Endothelial cell of umbilical vein (primary cell): ENCODE measurements at regions not wholly inside any gene's neighbourhood (a gene's known extent, or its start where the extent isn't known, plus 50 kb on each side); places are given as distances from the start of the nearest gene placed in this dataset.

Experiments used
- BruUV-seq: library from RNA; stranded (reverse); fragments of 400-500 nt; replicated peaks from 2 replicates; lab custom pipeline; 2021; lab: Mats Ljungman, UMichigan
- CTCF ChIA-PET: fragments of 300-600, 350-600 bp; sonication (Branson Sonifier 250); formaldehyde crosslinking; loops from one replicate; lab custom pipeline; 2021; ENCODE audit warnings: antibody characterized with exemption, inconsistent platforms; lab: Charles Lee
- POLR2A ChIA-PET: fragments of 300-600, 350-600 bp; sonication (Branson Sonifier 250); formaldehyde crosslinking; loops from one replicate; lab custom pipeline; 2021; ENCODE audit warnings: antibody characterized with exemption, inconsistent platforms; lab: Charles Lee
- DNase-seq: peaks from one replicate; pipeline ENCODE4 v3.0.0-alpha.2; 2011; ENCODE audit warnings: low read depth, low spot score
- FAIRE-seq: peaks from 2 replicates; lab custom pipeline; 2011; peaks lifted over from hg19 to GRCh38; lab: Jason Lieb, UNC
- H2AFZ ChIP-seq: 2 replicates; pipeline ENCODE4 v1.6.0; 2012; ENCODE audit warnings: low read depth, low read length, control low read depth, inconsistent platforms
- H3K27ac ChIP-seq: 2 replicates; pipeline ENCODE4 v1.5.1; 2011; ENCODE audit warnings: low read depth, mild to moderate bottlenecking, control low read depth, low read length, moderate library complexity; ENCODE audit not compliant: insufficient read depth
- H3K27me3 ChIP-seq, 2 experiments: 2 replicates each; pipeline versions ENCODE4 v1.6.0 to v1.6.1; 2011; ENCODE audit warnings: low read length in 2 of 2, mixed read lengths in 1 of 2; ENCODE audit not compliant: control insufficient read depth in 2 of 2, insufficient read depth in 2 of 2
- H3K36me3 ChIP-seq, 2 experiments: 2 replicates in 1 of 2; 3 replicates in 1 of 2; pipeline ENCODE4 v1.5.1; 2011; ENCODE audit warnings: low read length in 2 of 2, mild to moderate bottlenecking in 1 of 2, moderate library complexity in 1 of 2; ENCODE audit not compliant: control insufficient read depth in 2 of 2, insufficient read depth in 2 of 2; ENCODE audit errors: extremely low read depth in 1 of 2
- H3K4me1 ChIP-seq: 3 replicates; pipeline ENCODE4 v1.5.1; 2011; ENCODE audit warnings: mild to moderate bottlenecking, low read length; ENCODE audit not compliant: control insufficient read depth, insufficient read depth; ENCODE audit errors: extremely low read depth
- H3K4me2 ChIP-seq: 2 replicates; pipeline ENCODE4 v1.6.1; 2011; ENCODE audit warnings: low read length, control low read depth, mixed read lengths; ENCODE audit not compliant: insufficient read depth
- H3K4me3 ChIP-seq, 3 experiments: fragments of 200-600 bp in 1 of 3; sonication (generic), shearing (Covaris generic) in 1 of 3; replicated peaks in 1 of 3; 2 replicates each; pipeline ENCODE4 v1.5.1; 2011 to 2016; ENCODE audit warnings: control low read depth in 3 of 3, low read length in 3 of 3, mild to moderate bottlenecking in 2 of 3, inconsistent platforms in 1 of 3, low read depth in 1 of 3, moderate library complexity in 1 of 3; ENCODE audit not compliant: insufficient read depth in 1 of 3
- H3K79me2 ChIP-seq: 2 replicates; pipeline ENCODE4 v1.6.0; 2012; ENCODE audit warnings: low read length, inconsistent platforms; ENCODE audit not compliant: control insufficient read depth, insufficient read depth
- H3K9ac ChIP-seq: replicated peaks from 2 replicates; pipeline ENCODE3; 2011; ENCODE audit warnings: low read length, control low read depth; ENCODE audit not compliant: insufficient read depth; ENCODE audit errors: extremely low read depth
- H3K9me1 ChIP-seq: replicated peaks from 3 replicates; pipeline ENCODE4 v1.6.0; 2011; ENCODE audit warnings: mild to moderate bottlenecking, low read length; ENCODE audit not compliant: control insufficient read depth, insufficient read depth; ENCODE audit errors: extremely low read depth
- H3K9me3 ChIP-seq: replicated peaks from 2 replicates; pipeline ENCODE4 v1.5.1; 2012; ENCODE audit warnings: low read length, inconsistent platforms; ENCODE audit not compliant: control insufficient read depth, insufficient read depth
- H4K20me1 ChIP-seq: replicated peaks from 2 replicates; pipeline ENCODE3; 2011; ENCODE audit warnings: mild to moderate bottlenecking, low read length; ENCODE audit not compliant: control insufficient read depth, insufficient read depth; ENCODE audit errors: extremely low read depth
- EZH2 ChIP-seq: IDR thresholded peaks from 2 replicates; pipeline ENCODE4 v1.6.1; 2012; ENCODE audit warnings: borderline replicate concordance, low read depth, mild to moderate bottlenecking, moderate library complexity, low read length, inconsistent platforms; ENCODE audit not compliant: severe bottlenecking
- FOS ChIP-seq: IDR thresholded peaks from 2 replicates; pipeline ENCODE4 v1.6.1; 2011; ENCODE audit warnings: mild to moderate bottlenecking, low read length, moderate library complexity, borderline replicate concordance; ENCODE audit not compliant: insufficient read depth
- GATA2 ChIP-seq: IDR thresholded peaks from 2 replicates; pipeline ENCODE4 v1.7.0; 2011; ENCODE audit warnings: low read depth, mild to moderate bottlenecking, moderate library complexity, mixed read lengths, low read length; ENCODE audit not compliant: insufficient read length, insufficient read depth
- JUN ChIP-seq: IDR thresholded peaks from 2 replicates; pipeline ENCODE4 v1.6.1; 2011; ENCODE audit warnings: borderline replicate concordance, low read depth; ENCODE audit not compliant: insufficient read length, insufficient read depth
- MYC ChIP-seq: IDR thresholded peaks from one replicate; pipeline ENCODE4 v1.6.1; 2011; ENCODE audit warnings: mild to moderate bottlenecking, low read depth, low read length
- POLR2A ChIP-seq: IDR thresholded peaks from 2 replicates; pipeline ENCODE4 v1.6.1; 2012; ENCODE audit warnings: low read depth, mild to moderate bottlenecking, control low read depth, low read length
- POLR2AphosphoS5 ChIP-seq: IDR thresholded peaks from 2 replicates; pipeline ENCODE4 v1.6.1; 2012; ENCODE audit warnings: low read depth, mild to moderate bottlenecking, control low read depth, low read length, moderate library complexity; ENCODE audit not compliant: insufficient read depth
- dilution Hi-C: fragments of 300-500 bp; cut with MboI; formaldehyde crosslinking; loops from one replicate; pipeline ENCODE4 v1.15.0; 2019; ENCODE audit warnings: low sequenced_read_pairs; ENCODE audit not compliant: extremely low pct_ligation_motif_present
- intact Hi-C: fragments of 100-400 bp; cut with micrococcal nuclease; formaldehyde crosslinking; loops from one replicate; pipeline ENCODE4 v1.10.0; 2022
- TF ChIP-seq, protein P1 (sequence below): IDR thresholded peaks from 2 replicates; pipeline ENCODE4 v1.6.1; 2011; ENCODE audit not compliant: insufficient read depth, insufficient read length
- TF ChIP-seq, protein P2 (sequence below), 2 donors: IDR thresholded peaks; 1 replicate in 1 of 2; 2 replicates in 1 of 2; pipeline ENCODE4 v1.5.1; 2011; ENCODE audit warnings: low read length in 2 of 2, mild to moderate bottlenecking in 2 of 2, moderate library complexity in 2 of 2, control low read depth in 1 of 2, inconsistent platforms in 1 of 2, low read depth in 1 of 2; ENCODE audit not compliant: insufficient read depth in 1 of 2; ENCODE audit errors: extremely low read depth in 1 of 2

DNA sequence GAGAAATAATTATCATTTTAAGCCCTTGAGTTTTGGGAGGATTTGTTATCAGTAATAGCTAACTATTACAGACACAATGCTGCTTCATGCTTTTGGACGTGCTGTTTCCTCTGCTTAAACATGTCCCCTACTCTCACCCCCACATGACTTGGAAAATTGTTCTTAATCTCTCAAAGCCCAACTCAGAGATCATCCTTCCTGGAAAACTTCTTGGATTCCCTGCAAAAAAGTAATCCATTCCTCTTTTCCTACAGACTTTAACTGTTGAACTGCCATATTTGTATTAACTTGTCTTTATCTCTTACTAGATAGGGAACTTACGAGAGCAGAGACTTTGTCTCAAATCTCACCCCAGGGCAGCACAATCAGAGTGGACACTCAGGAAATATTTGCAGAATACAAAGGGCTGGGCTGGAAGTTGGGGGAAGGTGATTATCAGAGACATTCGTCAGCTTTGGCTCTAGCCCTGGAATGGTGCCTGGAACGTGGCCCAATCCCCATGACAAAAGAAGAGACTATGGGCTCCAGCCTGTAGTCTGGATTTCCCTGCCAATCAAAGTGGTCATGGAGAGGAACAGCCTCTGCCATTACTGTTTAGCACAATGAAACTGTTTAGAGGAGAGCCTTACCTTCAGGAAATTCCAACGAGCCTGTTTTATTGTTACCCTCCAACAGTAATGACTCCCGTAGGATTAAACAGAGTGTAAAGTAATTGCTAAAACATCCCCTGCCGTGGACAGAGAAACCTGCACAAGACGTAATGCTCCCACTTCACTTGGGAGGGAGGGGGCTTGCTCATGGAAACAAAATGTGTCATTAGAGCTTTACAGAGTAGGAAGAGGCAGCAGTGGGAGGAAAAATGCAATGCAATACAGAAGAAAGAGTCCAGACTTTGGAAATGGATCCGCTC lies 140.4 kb upstream of the AUTS2 start:
- FAIRE-seq (no peak), DNase-seq (no peak)
- H4K20me1 ChIP-seq: no peaks in the 10 kb centered on the region
- TF ChIP-seq GATA2: no peak
- no peak for TF ChIP-seq JUN
- TF ChIP-seq, protein P1, sequence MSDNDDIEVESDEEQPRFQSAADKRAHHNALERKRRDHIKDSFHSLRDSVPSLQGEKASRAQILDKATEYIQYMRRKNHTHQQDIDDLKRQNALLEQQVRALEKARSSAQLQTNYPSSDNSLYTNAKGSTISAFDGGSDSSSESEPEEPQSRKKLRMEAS: no peak
- no peak for TF ChIP-seq POLR2AphosphoS5
- TF ChIP-seq EZH2: no peak
- TF ChIP-seq FOS: no peak
- TF ChIP-seq, protein P2, sequence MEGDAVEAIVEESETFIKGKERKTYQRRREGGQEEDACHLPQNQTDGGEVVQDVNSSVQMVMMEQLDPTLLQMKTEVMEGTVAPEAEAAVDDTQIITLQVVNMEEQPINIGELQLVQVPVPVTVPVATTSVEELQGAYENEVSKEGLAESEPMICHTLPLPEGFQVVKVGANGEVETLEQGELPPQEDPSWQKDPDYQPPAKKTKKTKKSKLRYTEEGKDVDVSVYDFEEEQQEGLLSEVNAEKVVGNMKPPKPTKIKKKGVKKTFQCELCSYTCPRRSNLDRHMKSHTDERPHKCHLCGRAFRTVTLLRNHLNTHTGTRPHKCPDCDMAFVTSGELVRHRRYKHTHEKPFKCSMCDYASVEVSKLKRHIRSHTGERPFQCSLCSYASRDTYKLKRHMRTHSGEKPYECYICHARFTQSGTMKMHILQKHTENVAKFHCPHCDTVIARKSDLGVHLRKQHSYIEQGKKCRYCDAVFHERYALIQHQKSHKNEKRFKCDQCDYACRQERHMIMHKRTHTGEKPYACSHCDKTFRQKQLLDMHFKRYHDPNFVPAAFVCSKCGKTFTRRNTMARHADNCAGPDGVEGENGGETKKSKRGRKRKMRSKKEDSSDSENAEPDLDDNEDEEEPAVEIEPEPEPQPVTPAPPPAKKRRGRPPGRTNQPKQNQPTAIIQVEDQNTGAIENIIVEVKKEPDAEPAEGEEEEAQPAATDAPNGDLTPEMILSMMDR (IDR thresholded peaks at IDR 0.05; ENCODE audit: extremely low read depth in 1 of 2, insufficient read depth in 1 of 2, low read depth in 1 of 2, low read length in 2 of 2): no peak
- no peak for TF ChIP-seq POLR2A
- TF ChIP-seq MYC: no peak
- no peak overlapping the region for H3K27ac ChIP-seq
- H3K4me2 ChIP-seq: no peak overlapping the region
- H3K9me3 ChIP-seq: no peaks in the 10 kb centered on the region
- dilution Hi-C loops (no loop called here), intact Hi-C loops (no loop called here)
- ChIA-PET CTCF (no interaction called here), POLR2A (no interaction called here)
- no peak overlapping the region for H3K9ac ChIP-seq
- H3K4me1 ChIP-seq: no peaks in the 10 kb centered on the region
- no peaks in the 10 kb centered on the region for H3K27me3 ChIP-seq
- no peaks in the 10 kb centered on the region for H3K79me2 ChIP-seq
- no peaks in the 10 kb centered on the region for H3K9me1 ChIP-seq
- no TSS peak for BruUV-seq
- no peaks in the 10 kb centered on the region for H3K36me3 ChIP-seq
- no peak overlapping the region for H2AFZ ChIP-seq
- H3K4me3 ChIP-seq: no peak overlapping the region
